Spleen (tissue), 11 donors: ENCODE measurements at regions not wholly inside any gene's neighbourhood (a gene's known extent, or its start where the extent isn't known, plus 50 kb on each side); places are given as distances from the start of the nearest gene placed in this dataset.
"Not testable (repeated sequence)": the region's sequence is repeated elsewhere in the genome, so short reads cannot be mapped to it uniquely, and the experiment has no call there.

Experiments used
- DNase-seq: peaks from one replicate; pipeline ENCODE4 v3.0.0-alpha.2; 2020
- H3K27ac ChIP-seq, 8 donors: fragments of 200-600 bp; sonication (generic) in 7 of 8; 1 replicate in 4 of 8; 2 replicates in 4 of 8; pipeline versions ENCODE4 v1.5.0 to v1.8.0; 2016 to 2021; ENCODE audit warnings: inconsistent platforms in 4 of 8, mild to moderate bottlenecking in 4 of 8, moderate library complexity in 1 of 8
- H3K27me3 ChIP-seq, 7 donors: fragments of 200-600 bp; sonication (generic) in 6 of 7; replicated peaks in 1 of 7; 1 replicate in 4 of 7; 2 replicates in 3 of 7; pipeline versions ENCODE4 v1.5.0 to v1.8.0; 2016 to 2021; ENCODE audit warnings: inconsistent platforms in 3 of 7, mild to moderate bottlenecking in 1 of 7
- H3K36me3 ChIP-seq, 6 donors: fragments of 200-600 bp; sonication (generic) in 5 of 6; 1 replicate in 4 of 6; 2 replicates in 2 of 6; pipeline versions ENCODE4 v1.5.0 to v1.8.0; 2016 to 2021; ENCODE audit warnings: inconsistent platforms in 2 of 6
- H3K4me1 ChIP-seq, 6 donors: fragments of 200-600 bp; sonication (generic) in 5 of 6; 1 replicate in 3 of 6; 2 replicates in 3 of 6; pipeline versions ENCODE4 v1.5.0 to v1.8.0; 2016 to 2021; ENCODE audit warnings: inconsistent platforms in 3 of 6
- H3K4me3 ChIP-seq, 8 donors: fragments of 200-600 bp; sonication (generic) in 7 of 8; 1 replicate in 4 of 8; 2 replicates in 4 of 8; pipeline versions ENCODE4 v1.5.0 to v1.8.0; 2016 to 2021; ENCODE audit warnings: inconsistent platforms in 4 of 8, mild to moderate bottlenecking in 4 of 8, moderate library complexity in 2 of 8
- H3K9me3 ChIP-seq, 8 donors: fragments of 200-600 bp; sonication (generic) in 7 of 8; 1 replicate in 4 of 8; 2 replicates in 4 of 8; pipeline versions ENCODE4 v1.5.0 to v1.8.0; 2016 to 2021; ENCODE audit warnings: inconsistent platforms in 4 of 8
- CTCF ChIP-seq, 11 experiments: fragments of 200-600 bp in 7 of 11; fragments of 450-650 bp in 4 of 11; sonication (generic) in 4 of 11; IDR thresholded peaks in 8 of 11; conservative IDR thresholded peaks in 3 of 11; 1 replicate in 7 of 11; 2 replicates in 4 of 11; pipeline versions ENCODE4 v1.4.0 to v1.8.0; 2016 to 2021; ENCODE audit warnings: antibody characterized with exemption in 11 of 11, inconsistent platforms in 4 of 11, mild to moderate bottlenecking in 1 of 11
- POLR2A ChIP-seq, 3 donors: fragments of 450-650 bp; IDR thresholded peaks; one replicate each; pipeline ENCODE4 v1.5.1; 2017; ENCODE audit warnings: antibody characterized with exemption in 3 of 3, mild to moderate bottlenecking in 1 of 3
- POLR2AphosphoS5 ChIP-seq, 3 donors: sonication (generic); formaldehyde crosslinking; IDR thresholded peaks; one replicate each; pipeline ENCODE4 v1.5.1; 2017; ENCODE audit warnings: antibody characterized with exemption in 3 of 3
- WGBS, 5 donors: extraction: QIAGEN DNeasy Blood & Tissue Kit in 3 of 5; methylation state at CpG; one replicate each; pipeline versions ENCODE4 v1.1.5 to v1.1.7; 2013 to 2018; 5-methylcytosine and 5-hydroxymethylcytosine counted together
- intact Hi-C: fragments of 100-400 bp; cut with DNase I; formaldehyde crosslinking; loops from one replicate; pipeline ENCODE4 v1.15.0; 2023; ENCODE audit warnings: low total_unique reads
- donor health status: healthy with polysubstance abuse.
- donor health status: DM: no; HTN: no; CAD: no; lungs with moderate emphysema.
- donor health status: DM: no; HTN: no; CAD: no.
- donor health status: Bipolar disorder and iron deficiency.
- donor health status: healthy.
- donor health status: DM: no; HTN: no; CAD: no.
- donor health status: DM: yes; HTN: yes; CAD: no.

GRCh38 chr9:104386425-104387069 lies 117.5 kb upstream of the OR13F1 start:
- intact Hi-C loops: no loop called here
- Histone ChIP-seq H3K27ac (no peak overlapping the region), H3K36me3 (no peaks in the 10 kb centered on the region), H3K4me1 (no peaks in the 10 kb centered on the region), H3K27me3 (peaks cover 0 to 3% (median 0%) of the 10 kb centered on the region in 7 donors), H3K4me3 (no peak overlapping the region), H3K9me3 (no peaks in the 10 kb centered on the region)
- peak in 7 of 11 experiments; percentile 16 to 50 (median 36) for TF ChIP-seq CTCF (IDR thresholded peaks at IDR 0.05 in 8 of 11, conservative IDR thresholded peaks at IDR 0.05 in 3 of 11)
- TF ChIP-seq POLR2AphosphoS5 (IDR thresholded peaks at IDR 0.05): no peak
- no peak for TF ChIP-seq POLR2A (IDR thresholded peaks at IDR 0.05)
- WGBS, 5 donors: 4 to 10% (median 6%) methylated on average over 1 of the region's 1 CpG
- no peak for DNase-seq

GRCh38 chr9:104388071-104388470 lies 116.0 kb upstream of the OR13F1 start:
- WGBS, 5 donors: 79 to 87% (median 83%) methylated on average over 3 of the region's 3 CpGs

GRCh38 chr9:104389341-104389740 lies 114.7 kb upstream of the OR13F1 start:
- Histone ChIP-seq H3K9me3 (no peaks in the 10 kb centered on the region), H3K27me3 (no peaks in the 10 kb centered on the region), H3K27ac (no peak overlapping the region), H3K4me1 (no peaks in the 10 kb centered on the region), H3K4me3 (no peak overlapping the region), H3K36me3 (no peaks in the 10 kb centered on the region)
- intact Hi-C loops: no loop called here
- DNase-seq: no peak
- TF ChIP-seq POLR2AphosphoS5 (IDR thresholded peaks at IDR 0.05) (no peak), CTCF (IDR thresholded peaks at IDR 0.05 in 8 of 11, conservative IDR thresholded peaks at IDR 0.05 in 3 of 11) (no peak), POLR2A (IDR thresholded peaks at IDR 0.05) (no peak)
- 65 to 82% (median 72%) methylated on average over 4 of the region's 4 CpGs for WGBS, 5 donors

More at GRCh38 chr9:104388071-104388470, 116.0 kb upstream of the OR13F1 start:
- TF ChIP-seq POLR2AphosphoS5 (IDR thresholded peaks at IDR 0.05) (no peak), CTCF (IDR thresholded peaks at IDR 0.05 in 8 of 11, conservative IDR thresholded peaks at IDR 0.05 in 3 of 11) (no peak), POLR2A (IDR thresholded peaks at IDR 0.05) (no peak)
- intact Hi-C loops: no loop called here
- no peak for DNase-seq
- no peaks in the 10 kb centered on the region for H3K36me3 ChIP-seq
- no peaks in the 10 kb centered on the region for H3K4me1 ChIP-seq
- H3K4me3 ChIP-seq: no peak overlapping the region
- peaks cover 0 to 3% (median 0%) of the 10 kb centered on the region in 7 donors for H3K27me3 ChIP-seq
- no peaks in the 10 kb centered on the region for H3K9me3 ChIP-seq
- H3K27ac ChIP-seq: no peak overlapping the region

GRCh38 chr9:104394901-104395300 lies 109.2 kb upstream of the OR13F1 start:
- peaks cover 0 to 11% (median 0%) of the 10 kb centered on the region in 8 donors for H3K9me3 ChIP-seq
- H3K36me3 ChIP-seq, intact Hi-C loops, H3K27ac ChIP-seq, H3K27me3 ChIP-seq, H3K4me1 ChIP-seq, H3K4me3 ChIP-seq, DNase-seq: not testable (repeated sequence)
- 56 to 76% (median 70%) methylated on average over 10 of the region's 10 CpGs for WGBS, 5 donors
